NCI-H187 (cell line): ENCODE measurements at regions not wholly inside any gene's neighbourhood (a gene's known extent, or its start where the extent isn't known, plus 50 kb on each side); places are given as distances from the start of the nearest gene placed in this dataset.
A peak's percentile ranks its signal among the peaks of the same experiment; 100 is the strongest.
"Not testable (repeated sequence)": the region's sequence is repeated elsewhere in the genome, so short reads cannot be mapped to it uniquely, and the experiment has no call there.

Experiments
- DNase-seq, 2 experiments: peaks; one replicate each; lab custom pipeline; 2025; lab: John Stamatoyannopoulos, UW

DNA sequence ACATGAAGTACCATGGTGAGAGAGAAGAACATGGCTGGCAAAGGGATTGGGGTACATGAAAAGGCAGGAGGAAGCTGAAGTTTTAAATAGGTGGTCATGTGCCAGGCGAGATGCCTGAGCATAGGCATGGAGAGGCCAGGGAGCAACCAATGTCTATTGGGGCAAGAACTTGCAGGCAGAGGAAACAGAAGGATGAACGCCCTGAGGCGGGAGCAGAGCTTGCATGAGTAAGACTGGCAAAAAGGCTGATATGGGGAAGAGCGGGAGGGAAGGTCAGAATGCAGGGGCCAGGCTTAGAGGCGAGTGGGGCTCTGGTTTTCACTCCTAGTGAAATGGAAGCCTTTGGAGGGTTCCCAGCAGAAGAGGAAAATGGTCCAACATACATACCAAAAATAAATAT is 52.5 kb upstream of the VSTM5 start:
- no peak for DNase-seq

DNA sequence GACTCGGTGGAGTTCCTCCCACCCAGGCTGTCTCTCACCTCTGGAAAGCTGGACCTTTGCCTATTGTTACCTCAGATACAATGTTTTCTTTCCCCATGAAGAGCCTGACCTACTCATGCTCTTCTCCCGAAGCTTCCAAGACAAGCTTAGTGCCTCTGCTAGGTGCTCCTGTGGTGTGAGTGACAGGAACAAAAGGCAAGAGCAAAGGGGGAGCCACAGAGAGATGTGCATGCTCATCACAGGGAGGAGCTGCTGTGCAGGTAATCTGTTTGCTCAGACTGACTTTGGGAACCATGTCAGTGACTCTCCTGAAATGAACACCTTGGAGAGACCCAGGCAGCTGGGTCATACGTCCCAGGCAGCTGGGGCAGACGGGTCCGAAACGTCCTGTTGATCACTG is 53.6 kb upstream of the VSTM5 start:
- DNase-seq = no peak

GRCh38 chr11:93904716-93905115 is 54.3 kb upstream of the VSTM5 start:
- DNase-seq = no peak

GRCh38 chr11:93905384-93905783 is 55.0 kb upstream of the VSTM5 start:
- DNase-seq = no peak

DNA sequence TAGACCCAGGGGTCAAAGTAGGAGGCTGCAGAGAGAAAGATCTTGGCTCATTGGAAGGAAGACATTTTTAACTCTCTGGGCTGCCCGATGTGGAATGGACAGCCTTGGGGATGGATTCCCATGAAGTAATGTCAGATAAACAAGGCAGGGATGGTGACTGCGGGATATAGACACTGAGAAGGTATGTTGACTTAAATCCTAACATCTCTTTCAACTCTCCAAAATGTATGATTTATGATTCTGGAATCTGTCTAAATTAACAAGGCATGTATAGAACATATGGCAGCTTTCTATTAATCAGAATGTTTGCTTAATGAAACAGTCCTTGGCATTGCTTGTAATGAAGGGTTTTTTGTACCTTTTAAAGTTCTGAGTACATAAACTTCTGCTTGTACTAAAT is 56.1 kb upstream of the VSTM5 start:
- DNase-seq = no peak

DNA sequence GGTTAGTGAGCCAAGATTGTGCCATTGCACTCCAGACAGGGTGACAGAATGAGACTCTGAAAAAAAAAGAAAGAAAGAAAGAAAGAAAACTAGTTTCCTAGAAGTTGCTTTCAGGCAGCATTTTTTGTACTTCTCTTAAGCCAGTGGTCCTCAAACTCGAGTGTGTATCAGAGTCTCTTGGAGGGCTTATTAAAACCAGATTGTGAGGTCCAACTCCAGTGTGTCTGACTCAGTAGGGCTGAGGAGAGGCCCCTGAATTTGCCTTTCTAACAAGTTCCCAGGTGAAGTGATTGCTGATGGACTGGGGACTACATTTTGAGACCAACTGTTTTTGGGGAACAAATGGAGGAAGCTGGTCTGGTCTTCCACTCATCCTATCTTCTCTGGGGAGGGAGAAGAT is 57.5 kb upstream of the VSTM5 start:
- DNase-seq = no peak

DNA sequence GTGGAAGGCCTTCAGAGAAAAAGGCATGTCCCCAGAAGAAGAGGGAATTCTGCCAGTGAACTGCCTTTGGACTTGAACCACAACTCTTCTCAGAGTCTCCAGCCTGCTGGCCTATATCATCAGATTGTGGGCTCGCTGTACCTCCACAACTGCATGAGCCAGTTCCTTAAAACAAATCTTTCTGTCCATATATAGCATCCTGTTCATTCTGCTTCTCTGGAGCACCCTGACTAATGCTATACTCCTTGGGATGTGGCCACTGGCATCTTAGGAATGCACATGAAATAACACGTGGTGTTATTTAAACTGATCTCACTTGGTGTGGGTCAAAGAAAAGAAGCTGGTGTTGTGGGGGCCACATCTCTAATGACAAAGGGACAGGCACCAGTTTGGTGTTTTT is 58.3 kb upstream of the VSTM5 start:
- DNase-seq = no peak

- no peak for DNase-seq
These were observed 67.3 kb upstream of the VSTM5 start for GRCh38 chr11:93917673-93918072.

DNA sequence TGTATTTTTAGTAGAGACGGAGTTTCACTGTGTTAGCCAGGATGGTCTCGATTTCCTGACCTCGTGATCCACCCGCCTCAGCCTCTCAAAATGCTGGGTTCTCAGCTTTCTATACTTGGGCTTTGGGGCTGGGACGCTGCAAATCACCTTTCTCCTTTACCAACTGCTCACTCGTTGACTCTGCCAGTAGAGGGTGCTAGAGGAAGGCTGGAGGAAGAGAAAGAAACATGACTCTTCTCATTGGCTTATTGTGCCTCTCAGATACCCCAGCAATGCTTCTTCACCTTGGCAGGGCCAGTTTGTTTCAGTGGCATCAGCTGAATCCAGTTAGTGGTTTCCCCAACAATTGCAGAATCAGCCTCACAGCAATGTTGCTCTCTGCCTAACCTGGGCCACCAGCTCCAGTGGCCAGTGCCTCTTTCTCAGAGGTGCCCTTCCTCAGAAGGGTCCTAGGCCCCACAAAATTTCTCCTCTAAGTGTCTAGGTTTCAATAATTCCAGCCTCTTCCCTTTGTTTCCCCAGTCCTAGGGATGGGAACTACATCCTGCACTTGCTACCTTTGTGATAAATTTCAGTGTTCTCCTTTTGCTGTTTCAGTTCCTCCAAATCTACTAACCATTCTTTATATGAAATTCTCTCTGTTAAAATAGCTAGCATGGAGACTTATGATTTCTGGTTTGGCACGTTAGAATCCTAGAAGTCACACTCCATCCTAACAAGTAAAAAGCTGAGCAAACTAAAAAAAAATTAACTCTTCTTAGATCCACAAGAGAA is 71.5 kb upstream of the VSTM5 start:
- DNase-seq = peak; percentile 22 to 65

GRCh38 chr11:93922830-93923229 is 72.4 kb upstream of the VSTM5 start:
- no peak for DNase-seq

DNA sequence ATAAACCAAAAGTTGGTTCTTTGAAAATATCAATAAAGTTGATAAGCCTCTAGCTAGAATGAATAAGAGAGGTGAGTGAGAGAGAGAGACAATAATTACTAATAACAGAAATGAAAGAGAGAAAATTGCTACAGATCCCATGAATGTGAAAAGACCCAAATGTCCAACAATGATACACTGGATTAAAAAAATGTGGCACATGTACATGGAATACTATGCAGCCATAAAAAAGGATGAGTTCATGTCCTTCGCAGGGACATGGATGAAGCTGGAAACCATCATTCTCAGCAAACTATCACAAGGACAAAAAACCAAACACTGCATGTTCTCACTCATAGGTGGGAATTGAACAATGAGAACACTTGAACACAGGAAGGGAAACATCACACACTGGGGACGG is 75.7 kb upstream of the VSTM5 start:
- DNase-seq = not testable (repeated sequence)

GRCh38 chr11:93929407-93929806 is 79.0 kb upstream of the VSTM5 start:
- DNase-seq = no peak

DNA sequence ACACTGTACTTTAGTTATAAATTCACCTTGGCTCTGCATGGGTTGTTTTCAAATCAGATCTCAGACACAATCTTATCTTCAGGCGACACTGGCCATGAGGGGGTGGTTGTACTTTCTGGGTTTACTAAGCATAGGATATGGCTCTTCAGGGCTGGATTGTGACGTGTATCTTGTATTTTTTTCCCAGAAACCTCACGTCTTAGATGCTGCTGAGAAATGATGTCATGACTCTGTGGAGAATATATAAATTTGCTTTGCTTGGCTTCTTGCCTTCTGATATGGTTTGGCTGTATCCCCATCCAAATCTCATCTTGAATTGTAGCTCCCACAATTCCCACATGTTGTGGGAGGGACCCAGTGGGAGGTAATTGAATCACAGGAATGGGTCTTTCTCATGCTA is 82.8 kb upstream of the VSTM5 start:
- DNase-seq = no peak

DNA sequence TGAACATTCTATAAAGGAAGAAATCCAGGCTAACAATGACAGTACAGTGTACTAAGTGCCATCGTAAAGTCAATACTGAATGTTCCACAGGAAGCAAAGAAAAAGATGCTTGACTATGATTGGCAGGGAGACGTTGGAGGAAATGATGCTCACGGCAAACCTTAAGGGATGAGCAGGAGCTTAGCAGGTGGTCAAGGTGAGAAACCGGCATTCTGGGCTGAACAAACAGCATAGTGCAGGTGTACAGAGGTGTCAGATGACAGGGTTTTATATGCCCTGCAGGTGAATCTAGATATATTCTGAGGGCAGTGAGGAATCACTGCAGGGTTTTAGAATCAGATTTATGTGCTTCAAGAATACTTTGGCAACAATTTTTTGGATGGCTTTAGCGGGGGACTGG is 85.3 kb upstream of the HEPHL1 start:
- peak; percentile 33 to 72 for DNase-seq

DNA sequence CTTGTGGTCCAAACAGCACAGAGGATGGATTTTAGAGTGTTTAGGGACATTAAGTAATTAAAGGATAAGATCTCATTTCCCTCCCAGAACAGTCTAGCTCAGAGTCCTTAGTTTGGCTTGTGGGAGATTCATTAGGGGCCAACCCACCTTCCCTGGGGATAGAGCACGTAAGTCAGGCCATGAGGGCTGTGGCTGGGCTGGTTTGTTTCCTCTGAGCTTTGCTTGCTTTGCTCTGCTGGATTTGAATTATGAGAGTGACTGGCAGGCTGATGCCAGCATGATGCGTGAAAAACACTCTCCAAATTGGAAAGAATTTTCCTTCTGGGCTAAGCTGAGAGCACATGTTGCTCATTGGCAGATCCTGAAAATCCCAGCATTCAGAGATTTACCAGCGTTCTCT is 84.7 kb upstream of the HEPHL1 start:
- peak in 1 of 2 experiments; percentile 18 for DNase-seq

GRCh38 chr11:93939084-93939760 is 81.9 kb upstream of the HEPHL1 start:
- DNase-seq = no peak

GRCh38 chr11:93940395-93940794 is 80.8 kb upstream of the HEPHL1 start:
- DNase-seq = no peak

DNA sequence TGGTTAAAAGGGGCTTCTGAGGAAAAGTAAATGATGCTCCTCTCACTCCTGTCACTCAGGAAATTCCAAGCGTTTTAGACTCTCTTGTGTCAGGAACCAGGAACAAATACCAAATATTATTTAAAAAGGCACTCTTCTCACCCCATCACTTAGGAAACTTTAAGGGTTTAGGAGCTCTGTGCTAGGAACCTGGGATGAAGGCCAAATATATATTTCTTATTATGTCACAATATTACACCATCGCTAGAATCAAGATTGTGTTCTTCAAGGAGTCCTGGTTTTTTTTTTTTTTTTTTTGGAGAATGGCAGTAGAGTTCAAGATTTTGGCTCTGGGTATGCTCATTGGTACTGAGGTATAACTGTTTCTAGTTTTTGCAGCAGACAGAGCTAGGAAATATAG is 79.0 kb upstream of the HEPHL1 start:
- DNase-seq = no peak

DNA sequence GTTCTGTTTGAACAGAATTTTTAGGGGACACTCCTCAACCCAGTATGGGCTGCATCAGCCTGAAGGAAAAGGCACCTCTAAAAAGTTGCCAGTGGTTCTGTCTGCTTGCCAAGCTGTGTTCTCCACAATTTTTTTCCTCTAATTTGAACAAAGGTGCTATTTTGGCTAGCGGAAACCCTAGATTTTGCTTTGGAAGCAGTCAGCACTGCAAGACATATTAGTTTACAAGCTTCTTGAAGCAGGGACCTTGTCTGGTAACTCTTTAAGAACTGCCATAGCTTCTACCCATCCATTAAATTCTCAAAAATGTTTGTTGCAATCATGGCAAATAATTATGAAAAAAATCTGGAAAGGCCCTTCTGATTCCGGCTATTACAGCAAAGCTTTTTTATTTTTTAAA is 75.6 kb upstream of the HEPHL1 start:
- no peak for DNase-seq

DNA sequence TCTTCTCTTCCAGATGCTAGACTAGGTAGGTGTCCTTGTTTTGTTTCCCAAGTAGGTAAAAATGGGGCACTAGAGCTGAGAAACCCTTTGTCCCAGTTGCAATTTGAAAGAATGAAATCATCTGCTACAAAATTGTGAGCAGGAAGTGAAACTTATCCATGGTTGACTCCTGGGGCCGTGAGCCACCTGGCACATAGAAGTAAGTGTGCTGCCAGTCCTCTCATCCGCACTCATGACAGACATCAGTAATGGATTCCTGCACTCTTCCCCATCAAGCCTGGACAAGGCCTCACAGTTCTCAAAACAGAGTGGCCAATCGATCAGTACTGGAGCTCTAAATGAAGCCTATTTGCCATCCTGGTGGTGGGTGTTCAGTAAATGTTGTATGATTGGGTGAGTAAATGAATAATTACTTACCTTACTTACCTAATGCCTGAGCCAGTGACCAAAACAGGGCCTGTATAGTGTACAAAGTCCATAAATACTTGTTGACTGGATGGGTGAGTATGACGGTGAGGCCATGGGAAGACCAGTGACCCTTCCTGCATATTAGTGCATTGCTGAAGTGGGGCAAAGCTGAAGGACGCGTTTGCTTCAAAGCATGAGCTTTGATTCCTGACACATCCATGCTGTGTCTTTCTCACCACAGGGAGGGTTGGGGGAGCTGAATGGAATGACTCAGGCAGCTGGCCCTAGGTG is 68.9 kb upstream of the HEPHL1 start:
- no peak for DNase-seq

DNA sequence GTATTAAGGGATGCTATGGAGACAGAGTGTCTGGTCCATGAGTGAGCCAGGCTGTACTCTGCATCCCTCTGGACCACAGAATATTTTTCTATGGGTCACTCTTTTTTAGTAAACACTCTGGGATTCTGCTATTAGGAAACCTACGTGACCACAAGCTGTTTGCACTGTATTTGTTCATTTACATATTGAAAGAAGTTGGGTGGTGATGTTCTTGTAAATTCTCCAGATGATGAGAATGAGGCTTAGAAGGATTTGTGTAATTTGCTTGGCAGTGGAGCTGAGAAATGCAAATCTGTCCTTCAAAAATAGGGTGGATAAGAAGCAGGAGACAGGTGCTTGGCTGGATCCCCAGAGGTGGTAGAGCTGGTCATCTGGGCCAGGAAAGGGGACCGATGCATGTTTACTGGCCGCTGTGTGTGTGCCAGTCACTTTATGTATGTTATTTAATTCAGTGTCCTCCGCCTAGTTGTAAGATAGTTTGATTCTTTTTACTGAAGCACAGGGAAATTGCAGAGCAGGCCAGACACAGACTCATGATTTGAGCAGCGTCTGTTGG is 63.7 kb upstream of the HEPHL1 start:
- no peak for DNase-seq

- DNase-seq = no peak
These were observed 62.2 kb upstream of the HEPHL1 start for GRCh38 chr11:93958991-93959390.

- no peak for DNase-seq
These were observed 61.5 kb upstream of the HEPHL1 start for GRCh38 chr11:93959663-93960062.
